Activated T-cell treated with anti-CD3 and anti-CD28 coated beads for 4 hours (primary cell): ENCODE measurements at regions not wholly inside any gene's neighbourhood (a gene's known extent, or its start where the extent isn't known, plus 50 kb on each side); places are given as distances from the start of the nearest gene placed in this dataset.

Experiments
- DNase-seq: peaks from one replicate; pipeline ENCODE4 v3.0.0-alpha.2; 2020

- DNase-seq: no peak
Measured at GRCh38 chr19:27705896-27706295, 1507.1 kb downstream of the UQCRFS1 start.

- no peak for DNase-seq
Measured at GRCh38 chr19:27694361-27695055, 1518.4 kb downstream of the UQCRFS1 start.

- no peak for DNase-seq
Measured at GRCh38 chr19:27691991-27692390, 1521.0 kb downstream of the UQCRFS1 start.

- DNase-seq: no peak
Measured at GRCh38 chr19:27689734-27690241, 1523.2 kb downstream of the UQCRFS1 start.

- DNase-seq: no peak
Measured at GRCh38 chr19:27684293-27684692, 1528.7 kb downstream of the UQCRFS1 start.

GRCh38 chr19:27681972-27682371 lies 1531.0 kb downstream of the UQCRFS1 start:
- no peak for DNase-seq

GRCh38 chr19:27679905-27680304 lies 1533.0 kb downstream of the UQCRFS1 start:
- no peak for DNase-seq

GRCh38 chr19:27679399-27679798 lies 1533.6 kb downstream of the UQCRFS1 start:
- no peak for DNase-seq

- DNase-seq: no peak
Measured at GRCh38 chr19:27676877-27677276, 1536.1 kb downstream of the UQCRFS1 start.

- no peak for DNase-seq
Measured at GRCh38 chr19:27676334-27676733, 1536.6 kb downstream of the UQCRFS1 start.

- DNase-seq: no peak
Measured at GRCh38 chr19:27675771-27676170, 1537.2 kb downstream of the UQCRFS1 start.

- no peak for DNase-seq
Measured at GRCh38 chr19:27674701-27675100, 1538.2 kb downstream of the UQCRFS1 start.

GRCh38 chr19:27673986-27674385 lies 1539.0 kb downstream of the UQCRFS1 start:
- no peak for DNase-seq

GRCh38 chr19:27672309-27673047 lies 1540.5 kb downstream of the UQCRFS1 start:
- no peak for DNase-seq

- DNase-seq: no peak
Measured at GRCh38 chr19:27671876-27672275, 1541.1 kb downstream of the UQCRFS1 start.

GRCh38 chr19:27660428-27660827 lies 1552.5 kb downstream of the UQCRFS1 start:
- no peak for DNase-seq

GRCh38 chr19:27657271-27658051 lies 1555.5 kb downstream of the UQCRFS1 start:
- DNase-seq: no peak

- DNase-seq: no peak
Measured at GRCh38 chr19:27654266-27654990, 1558.5 kb downstream of the UQCRFS1 start.

- no peak for DNase-seq
Measured at GRCh38 chr19:27652796-27653195, 1560.2 kb downstream of the UQCRFS1 start.

GRCh38 chr19:27652281-27652680 lies 1560.7 kb downstream of the UQCRFS1 start:
- no peak for DNase-seq

GRCh38 chr19:27647423-27647822 lies 1565.5 kb downstream of the UQCRFS1 start:
- no peak for DNase-seq

GRCh38 chr19:27635401-27635800 lies 1577.5 kb downstream of the UQCRFS1 start:
- no peak for DNase-seq

- no peak for DNase-seq
Measured at GRCh38 chr19:27618006-27618405, 1594.9 kb downstream of the UQCRFS1 start.
